Osteoblast (primary cell): ENCODE measurements at regions not wholly inside any gene's neighbourhood (a gene's known extent, or its start where the extent isn't known, plus 50 kb on each side); places are given as distances from the start of the nearest gene placed in this dataset.

ENCODE experiments used
- DNase-seq: peaks from one replicate; pipeline ENCODE4 v3.0.0; 2011; ENCODE audit warnings: low spot score, mixed read lengths; ENCODE audit not compliant: insufficient read length; ENCODE audit errors: missing footprints
- H2AFZ ChIP-seq: 2 replicates; pipeline ENCODE4 v1.6.0; 2011; ENCODE audit warnings: mild to moderate bottlenecking, low read length
- H3K27ac ChIP-seq: 2 replicates; pipeline ENCODE4 v1.5.1; 2011; ENCODE audit warnings: mild to moderate bottlenecking, low read depth, low read length, moderate library complexity
- H3K27me3 ChIP-seq: 2 replicates; pipeline ENCODE4 v1.6.0; 2012; ENCODE audit warnings: mild to moderate bottlenecking, control low read depth, inconsistent platforms, low read length, moderate library complexity; ENCODE audit not compliant: insufficient read depth
- H3K36me3 ChIP-seq: 2 replicates; pipeline ENCODE4 v1.5.1; 2011; ENCODE audit warnings: mild to moderate bottlenecking, low read length, control low read depth, moderate library complexity; ENCODE audit not compliant: insufficient read depth
- H3K4me1 ChIP-seq: 2 replicates; pipeline ENCODE4 v1.5.1; 2011; ENCODE audit warnings: mild to moderate bottlenecking, low read length, control low read depth, moderate library complexity; ENCODE audit not compliant: insufficient read depth
- H3K4me2 ChIP-seq: 2 replicates; pipeline ENCODE4 v1.6.0; 2011; ENCODE audit warnings: mild to moderate bottlenecking, low read length; ENCODE audit not compliant: insufficient read depth
- H3K4me3 ChIP-seq: fragments of 200-600 bp; sonication (generic); 3 replicates; pipeline ENCODE4 v1.5.1; 2012; ENCODE audit warnings: mild to moderate bottlenecking, low read length, inconsistent platforms; ENCODE audit not compliant: insufficient read depth
- H3K79me2 ChIP-seq: 2 replicates; pipeline ENCODE4 v1.6.0; 2012; ENCODE audit warnings: mild to moderate bottlenecking, low read length, control low read depth, inconsistent platforms; ENCODE audit not compliant: insufficient read depth
- H3K9me3 ChIP-seq: 2 replicates; pipeline ENCODE4 v1.5.1; 2011; ENCODE audit warnings: low read depth, low read length, control low read depth
- H4K20me1 ChIP-seq: 2 replicates; pipeline ENCODE4 v1.6.0; 2012; ENCODE audit warnings: mild to moderate bottlenecking, low read length, control low read depth; ENCODE audit not compliant: insufficient read depth
- TF ChIP-seq, protein P1 (sequence below): IDR thresholded peaks from 2 replicates; pipeline ENCODE4 v1.5.1; 2011; ENCODE audit warnings: mild to moderate bottlenecking, low read depth, low read length, moderate library complexity; ENCODE audit errors: extremely low read depth

DNA sequence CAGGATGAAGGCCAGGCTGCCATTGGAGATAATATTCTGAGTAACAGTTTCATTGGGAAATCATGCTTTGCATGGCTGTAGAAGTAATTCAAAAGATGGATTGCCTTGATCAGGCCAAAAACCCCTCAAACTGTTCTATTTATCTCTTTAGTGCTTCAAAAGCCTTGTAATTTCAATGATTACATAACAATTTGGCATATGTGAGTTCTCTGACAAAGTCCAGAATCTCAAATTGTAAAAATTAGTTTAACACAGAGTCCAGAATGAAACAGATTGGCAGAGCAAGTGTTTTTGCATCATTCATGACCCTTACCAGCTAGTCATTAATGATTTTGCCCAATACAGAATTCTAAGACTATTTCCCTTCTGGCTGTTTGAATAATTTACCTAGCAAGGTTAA, 347.3 kb downstream of the SPRY1 start:
- H3K4me3 ChIP-seq, result no peak overlapping the region
- H3K9me3 ChIP-seq, result no peaks in the 10 kb centered on the region
- DNase-seq, result no peak
- H3K36me3 ChIP-seq, result no peaks in the 10 kb centered on the region
- TF ChIP-seq, protein P1, sequence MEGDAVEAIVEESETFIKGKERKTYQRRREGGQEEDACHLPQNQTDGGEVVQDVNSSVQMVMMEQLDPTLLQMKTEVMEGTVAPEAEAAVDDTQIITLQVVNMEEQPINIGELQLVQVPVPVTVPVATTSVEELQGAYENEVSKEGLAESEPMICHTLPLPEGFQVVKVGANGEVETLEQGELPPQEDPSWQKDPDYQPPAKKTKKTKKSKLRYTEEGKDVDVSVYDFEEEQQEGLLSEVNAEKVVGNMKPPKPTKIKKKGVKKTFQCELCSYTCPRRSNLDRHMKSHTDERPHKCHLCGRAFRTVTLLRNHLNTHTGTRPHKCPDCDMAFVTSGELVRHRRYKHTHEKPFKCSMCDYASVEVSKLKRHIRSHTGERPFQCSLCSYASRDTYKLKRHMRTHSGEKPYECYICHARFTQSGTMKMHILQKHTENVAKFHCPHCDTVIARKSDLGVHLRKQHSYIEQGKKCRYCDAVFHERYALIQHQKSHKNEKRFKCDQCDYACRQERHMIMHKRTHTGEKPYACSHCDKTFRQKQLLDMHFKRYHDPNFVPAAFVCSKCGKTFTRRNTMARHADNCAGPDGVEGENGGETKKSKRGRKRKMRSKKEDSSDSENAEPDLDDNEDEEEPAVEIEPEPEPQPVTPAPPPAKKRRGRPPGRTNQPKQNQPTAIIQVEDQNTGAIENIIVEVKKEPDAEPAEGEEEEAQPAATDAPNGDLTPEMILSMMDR, result no peak
- no peak overlapping the region for H2AFZ ChIP-seq
- no peaks in the 10 kb centered on the region for H4K20me1 ChIP-seq
- H3K27ac ChIP-seq, result no peak overlapping the region
- no peaks in the 10 kb centered on the region for H3K4me1 ChIP-seq
- no peak overlapping the region for H3K4me2 ChIP-seq
- no peaks in the 10 kb centered on the region for H3K27me3 ChIP-seq
- H3K79me2 ChIP-seq, result no peaks in the 10 kb centered on the region

DNA sequence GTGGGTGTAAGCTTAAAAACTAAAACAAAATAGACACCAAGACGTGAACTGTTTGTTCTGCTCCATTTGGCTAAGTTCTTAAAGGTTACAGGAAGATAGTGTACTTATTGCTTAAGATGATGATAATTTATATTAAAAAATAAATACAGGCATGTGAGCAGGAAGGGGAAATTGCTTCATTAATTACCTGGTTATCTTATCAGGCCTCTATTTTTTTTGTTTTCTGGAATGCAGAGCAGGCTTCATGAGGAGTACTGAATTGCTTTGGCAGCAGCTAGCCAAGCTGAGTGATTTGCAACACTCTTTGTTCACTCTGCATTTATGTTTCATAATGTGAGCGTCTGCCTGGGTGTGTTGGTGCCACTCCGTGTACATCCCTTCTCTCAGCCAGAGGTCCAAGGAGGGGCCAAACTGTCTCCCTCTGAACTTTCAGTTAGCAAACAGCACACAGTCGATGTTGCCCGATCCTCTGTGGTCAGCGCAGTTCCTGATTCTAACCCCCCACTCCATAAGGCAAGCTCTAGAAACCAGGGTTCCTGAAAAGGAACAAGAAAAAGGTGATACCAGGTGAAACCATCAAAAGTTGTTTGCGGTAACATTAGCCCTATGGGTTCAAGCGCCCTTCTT, 348.2 kb downstream of the SPRY1 start:
- H3K4me2 ChIP-seq, result no peak overlapping the region

DNA sequence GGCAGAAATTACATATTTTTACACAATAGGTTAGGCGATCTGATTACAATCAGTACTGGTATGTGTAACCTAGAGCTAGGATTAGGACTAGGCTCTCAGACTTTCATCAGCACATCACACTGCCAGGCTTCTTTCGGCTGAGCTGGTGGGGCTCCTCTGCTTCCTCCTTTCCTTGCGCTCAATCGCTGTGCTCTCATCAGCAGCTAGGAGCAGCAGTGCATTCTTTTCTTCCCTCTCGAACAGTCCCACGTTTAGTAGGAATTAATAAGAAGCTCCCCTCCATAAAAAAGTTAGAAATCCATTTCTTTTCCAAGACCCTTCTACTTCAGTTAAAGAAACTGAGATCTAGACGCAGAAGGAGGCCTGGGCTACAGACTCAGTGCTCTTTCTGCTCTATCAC, 350.4 kb downstream of the SPRY1 start:
- TF ChIP-seq, protein P1, result no peak
- Histone ChIP-seq H3K4me1 (no peaks in the 10 kb centered on the region), H4K20me1 (no peaks in the 10 kb centered on the region), H3K27ac (no peak overlapping the region), H3K79me2 (no peaks in the 10 kb centered on the region), H3K4me2 (no peak overlapping the region), H2AFZ (no peak overlapping the region), H3K4me3 (no peak overlapping the region), H3K9me3 (no peaks in the 10 kb centered on the region), H3K27me3 (no peaks in the 10 kb centered on the region), H3K36me3 (no peaks in the 10 kb centered on the region)
- no peak for DNase-seq

More for the DNA sequence above, 348.2 kb downstream of the SPRY1 start:
- DNase-seq, result no peak
- Histone ChIP-seq H3K36me3 (no peaks in the 10 kb centered on the region), H2AFZ (peak overlapping the region; percentile 37), H3K79me2 (no peaks in the 10 kb centered on the region), H3K9me3 (no peaks in the 10 kb centered on the region), H4K20me1 (no peaks in the 10 kb centered on the region), H3K27ac (no peak overlapping the region), H3K4me3 (no peak overlapping the region), H3K27me3 (no peaks in the 10 kb centered on the region), H3K4me1 (no peaks in the 10 kb centered on the region)
- TF ChIP-seq, protein P1, result no peak

DNA sequence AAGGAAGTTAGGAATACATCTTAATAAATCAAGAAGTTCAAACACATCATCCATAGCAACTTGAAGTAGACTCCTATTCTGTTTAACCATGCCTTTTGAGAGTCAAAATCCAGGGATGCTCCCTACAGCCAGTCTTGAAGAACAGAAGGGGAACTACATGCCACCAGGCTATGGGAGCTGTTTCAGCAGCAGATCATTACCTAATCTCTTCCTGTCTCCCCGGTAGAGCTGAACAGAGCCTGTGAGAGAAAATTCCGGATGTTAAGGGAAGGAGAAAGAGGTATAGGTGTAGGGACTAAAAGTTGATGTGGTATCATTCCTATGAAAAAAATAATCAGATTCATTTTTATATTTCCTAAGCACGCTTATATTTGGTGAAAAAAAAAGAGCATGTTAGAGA, 352.2 kb downstream of the SPRY1 start:
- Histone ChIP-seq H3K79me2 (no peaks in the 10 kb centered on the region), H4K20me1 (no peaks in the 10 kb centered on the region), H3K4me3 (no peak overlapping the region), H3K27ac (no peak overlapping the region), H3K4me2 (no peak overlapping the region), H3K27me3 (no peaks in the 10 kb centered on the region), H3K4me1 (no peaks in the 10 kb centered on the region), H2AFZ (peak overlapping the region; percentile 1), H3K36me3 (no peaks in the 10 kb centered on the region), H3K9me3 (no peaks in the 10 kb centered on the region)
- TF ChIP-seq, protein P1, result no peak
- DNase-seq, result no peak
